HG02938 (cell line): ENCODE measurements at regions not wholly inside any gene's neighbourhood (a gene's known extent, or its start where the extent isn't known, plus 50 kb on each side); places are given as distances from the start of the nearest gene placed in this dataset.

Experiments
- ATAC-seq: cut with Tn5 transposase; IDR thresholded peaks from one replicate; pipeline ENCODE4 v1.9.1; 2021; ENCODE audit warnings: mild to moderate bottlenecking, moderate library complexity; ENCODE audit not compliant: unreplicated experiment

GRCh38 chr9:38315085-38315595 is 77.4 kb upstream of the ALDH1B1 start:
- ATAC-seq, result no peak

- ATAC-seq, result no peak
These were observed 79.1 kb upstream of the ALDH1B1 start for GRCh38 chr9:38313421-38313820.

GRCh38 chr9:38312406-38312805 is 80.1 kb upstream of the ALDH1B1 start:
- ATAC-seq, result no peak

GRCh38 chr9:38311382-38312270 is 80.9 kb upstream of the ALDH1B1 start:
- ATAC-seq, result no peak

GRCh38 chr9:38309324-38310195 is 82.9 kb upstream of the ALDH1B1 start:
- ATAC-seq, result no peak

- ATAC-seq, result no peak
These were observed 84.4 kb upstream of the ALDH1B1 start for GRCh38 chr9:38308136-38308535.

GRCh38 chr9:38306899-38307298 is 85.6 kb upstream of the ALDH1B1 start:
- no peak for ATAC-seq

- no peak for ATAC-seq
These were observed 86.9 kb upstream of the ALDH1B1 start for GRCh38 chr9:38305582-38305981.

- ATAC-seq, result no peak
These were observed 91.0 kb upstream of the ALDH1B1 start for GRCh38 chr9:38301376-38302106.

GRCh38 chr9:38299856-38300255 is 92.6 kb upstream of the ALDH1B1 start:
- ATAC-seq, result no peak

- no peak for ATAC-seq
These were observed 93.6 kb upstream of the ALDH1B1 start for GRCh38 chr9:38298904-38299303.

- no peak for ATAC-seq
These were observed 94.0 kb upstream of the ALDH1B1 start for GRCh38 chr9:38298503-38298902.

- no peak for ATAC-seq
These were observed 95.7 kb upstream of the ALDH1B1 start for GRCh38 chr9:38296807-38297206.

GRCh38 chr9:38295764-38296163 is 96.7 kb upstream of the ALDH1B1 start:
- no peak for ATAC-seq

- no peak for ATAC-seq
These were observed 98.1 kb upstream of the ALDH1B1 start for GRCh38 chr9:38294220-38294960.

- no peak for ATAC-seq
These were observed 99.5 kb upstream of the ALDH1B1 start for GRCh38 chr9:38293022-38293421.

- ATAC-seq, result no peak
These were observed 100.0 kb upstream of the ALDH1B1 start for GRCh38 chr9:38292480-38292879.

- no peak for ATAC-seq
These were observed 102.6 kb upstream of the ALDH1B1 start for GRCh38 chr9:38289866-38290245.

GRCh38 chr9:38289236-38289865 is 103.2 kb upstream of the ALDH1B1 start:
- no peak for ATAC-seq

GRCh38 chr9:38288502-38288901 is 104.0 kb upstream of the ALDH1B1 start:
- ATAC-seq, result no peak
